ENCODE measurements at regions not wholly inside any gene's neighbourhood (a gene's known extent, or its start where the extent isn't known, plus 50 kb on each side); places are given as distances from the start of the nearest gene placed in this dataset.
"Not testable (repeated sequence)": the region's sequence is repeated elsewhere in the genome, so short reads cannot be mapped to it uniquely, and the experiment has no call there.

GRCh38 chr1:238443687-238444086 lies 553.0 kb upstream of the ZP4 start:
- Histone ChIP-seq H3K4me1 (no peaks in the 10 kb centered on the region), H3K27ac (no peak overlapping the region), H3K27me3 (no peaks in the 10 kb centered on the region), H3K36me3 (no peaks in the 10 kb centered on the region), H3K9me3 (peaks cover 0 to 13% (median 0%) of the 10 kb centered on the region in 11 donors), H3K4me3 (no peak overlapping the region)
- ATAC-seq (no peak), DNase-seq (no peak)
- TF ChIP-seq CTCF (IDR thresholded peaks at IDR 0.05): no peak
- intact Hi-C loops (cut with DNase I): no loop called here
- WGBS, 2 donors: 66 to 82% methylated on average over 6 of the region's 6 CpGs

- intact Hi-C loops (cut with DNase I): no loop called here
- ATAC-seq: no peak
- DNase-seq: no peak
- H3K27ac ChIP-seq: no peak overlapping the region
- H3K4me1 ChIP-seq: no peaks in the 10 kb centered on the region
- H3K9me3 ChIP-seq: peaks cover 0 to 7% (median 0%) of the 10 kb centered on the region in 11 donors
- H3K4me3 ChIP-seq: no peak overlapping the region
- no peak for TF ChIP-seq CTCF (IDR thresholded peaks at IDR 0.05)
- H3K36me3 ChIP-seq: no peaks in the 10 kb centered on the region
- H3K27me3 ChIP-seq: no peaks in the 10 kb centered on the region
Measured at GRCh38 chr1:238439511-238439910, 548.8 kb upstream of the ZP4 start.

- ATAC-seq (no peak), DNase-seq (no peak)
- intact Hi-C loops (cut with DNase I): no loop called here
- Histone ChIP-seq H3K9me3 (peaks cover 0 to 5% (median 0%) of the 10 kb centered on the region in 11 donors), H3K36me3 (no peaks in the 10 kb centered on the region), H3K27ac (no peak overlapping the region), H3K4me1 (no peaks in the 10 kb centered on the region), H3K27me3 (no peaks in the 10 kb centered on the region), H3K4me3 (no peak overlapping the region)
- TF ChIP-seq CTCF (IDR thresholded peaks at IDR 0.05): no peak
- 54 to 56% methylated on average over 5 of the region's 5 CpGs for WGBS, 2 donors
Measured at GRCh38 chr1:238438311-238439270, 547.9 kb upstream of the ZP4 start.

GRCh38 chr1:238429703-238430102 lies 539.0 kb upstream of the ZP4 start:
- H3K9me3 ChIP-seq: peaks cover 0 to 19% (median 0%) of the 10 kb centered on the region in 11 donors
- DNase-seq; H3K27ac ChIP-seq; H3K36me3 ChIP-seq; intact Hi-C loops (cut with DNase I); H3K27me3 ChIP-seq; H3K4me1 ChIP-seq; ATAC-seq; H3K4me3 ChIP-seq: not testable (repeated sequence)
- WGBS, 2 donors: 59 to 71% methylated on average over 2 of the region's 2 CpGs

GRCh38 chr1:238419209-238419608 lies 528.5 kb upstream of the ZP4 start:
- ATAC-seq (no peak), DNase-seq (no peak)
- TF ChIP-seq CTCF (IDR thresholded peaks at IDR 0.05): no peak
- no peaks in the 10 kb centered on the region for H3K27me3 ChIP-seq
- H3K4me1 ChIP-seq: no peaks in the 10 kb centered on the region
- H3K36me3 ChIP-seq: no peaks in the 10 kb centered on the region
- no peaks in the 10 kb centered on the region for H3K9me3 ChIP-seq
- intact Hi-C loops (cut with DNase I): no loop called here
- H3K27ac ChIP-seq: no peak overlapping the region
- 58 to 70% methylated on average over 3 of the region's 3 CpGs for WGBS, 2 donors
- no peak overlapping the region for H3K4me3 ChIP-seq

Data from heart right ventricle (tissue), 16 donors.